ENCODE measurements at regions not wholly inside any gene's neighbourhood (a gene's known extent, or its start where the extent isn't known, plus 50 kb on each side); places are given as distances from the start of the nearest gene placed in this dataset.

DNA sequence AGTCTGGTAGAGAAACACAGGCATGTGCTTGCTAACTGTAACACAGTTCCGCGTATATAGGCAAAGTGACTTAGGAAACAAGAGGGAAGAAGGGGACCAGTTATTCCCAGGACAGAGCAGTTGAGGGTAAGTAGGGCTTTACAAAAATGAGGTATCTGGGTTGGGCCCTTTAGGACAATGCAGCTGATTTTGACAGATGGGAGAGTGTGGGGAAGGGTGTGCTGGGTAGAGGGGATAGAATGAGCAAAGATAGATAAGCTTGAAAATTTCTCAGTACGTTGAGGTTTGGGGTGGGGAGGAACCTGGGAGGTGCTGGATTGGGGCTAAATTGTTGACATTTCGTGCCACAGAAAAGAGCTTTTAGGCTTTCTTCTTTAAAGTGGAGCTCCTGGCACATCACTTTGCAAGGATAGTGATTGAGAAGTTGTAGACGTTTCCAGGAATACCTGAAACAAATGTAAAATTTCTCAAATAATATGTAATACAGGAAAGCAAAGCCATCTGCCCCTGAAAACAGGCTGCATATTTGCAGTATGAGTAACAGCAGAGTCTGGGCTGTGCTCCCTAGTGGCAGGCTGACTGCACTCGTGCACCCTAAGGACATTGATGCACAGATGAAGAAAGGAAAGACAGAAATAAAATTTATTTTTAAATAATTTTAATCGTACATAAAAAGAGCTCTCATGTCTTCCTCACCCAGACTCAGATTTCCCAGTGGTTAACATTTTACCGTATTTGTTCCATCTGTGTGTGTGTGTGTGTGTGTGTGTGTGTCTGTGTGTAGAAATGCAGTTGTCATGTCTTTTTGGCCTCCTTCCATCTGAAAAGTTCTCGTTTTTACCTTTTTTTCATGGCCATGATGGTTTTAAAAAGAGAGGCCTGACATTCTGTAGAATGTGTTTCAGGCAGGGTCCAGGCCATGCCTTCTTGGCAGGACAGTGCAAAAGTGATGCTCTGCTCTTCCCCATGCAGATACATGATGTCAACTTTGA, 144.9 kb upstream of the DMRT1 start (continued):
- 0 out of 4 replicates have a peak, but pooled peaks of 1 of the 2 experiments have one; percentile 5 for TF ChIP-seq EP300 (IDR thresholded peaks at IDR 0.05; ENCODE audit: low read depth in 2 of 2, low read length in 2 of 2)
- no peak for TF ChIP-seq EP300 (CRISPR knock-in tag; IDR thresholded peaks at IDR 0.05; ENCODE audit: borderline replicate concordance)
- peak; percentile 77 for TF ChIP-seq TEAD3 (CRISPR knock-in tag; optimal IDR thresholded peaks at IDR 0.05; ENCODE audit: borderline replicate concordance)
- TF ChIP-seq ZFP82 (CRISPR knock-in tag; IDR thresholded peaks at IDR 0.05; ENCODE audit: borderline replicate concordance) = no peak
- no peak for TF ChIP-seq MXD4 (CRISPR knock-in tag; IDR thresholded peaks at IDR 0.05)

- Histone ChIP-seq H3K4me2 (ENCODE audit: low read depth, low read length) (peak overlapping the region; percentile 34), H3K9ac (ENCODE audit: insufficient read depth, low read depth, low read length) (no peak overlapping the region), H3K4me1 (ENCODE audit: insufficient read depth, low read length) (peaks cover 99% of the 10 kb centered on the region), H3K27me3 (ENCODE audit: control insufficient read depth in 1 of 2, insufficient read depth in 2 of 2, low read length in 2 of 2) (no peaks in the 10 kb centered on the region), H4K20me1 (ENCODE audit: insufficient read depth, low read length) (peaks cover 28% of the 10 kb centered on the region; the same call in 1 of the 2 replicates), H3K4me3 (replicated peaks in 1 of 3; ENCODE audit: insufficient read depth in 1 of 3, low read depth in 2 of 3, low read length in 3 of 3) (no peak overlapping the region), H3K36me3 (replicated peaks in 1 of 2; ENCODE audit: control insufficient read depth in 1 of 2, insufficient read depth in 2 of 2, low read length in 2 of 2) (peaks cover 3 to 43% of the 10 kb centered on the region in 2 experiments; a peak in 4 of 5 replicates), H3K79me2 (ENCODE audit: insufficient read depth, low read length) (peaks cover 98% of the 10 kb centered on the region), H2AFZ (ENCODE audit: low read length) (no peak overlapping the region), H3K9me3 (ENCODE audit: low read length) (no peaks in the 10 kb centered on the region), H3K27ac (ENCODE audit: extremely low read length, insufficient read depth, low read length) (no peak overlapping the region)
- ATAC-seq (no peak), FAIRE-seq (no peak), DNase-seq (ENCODE audit: low spot score) (no peak)
- CTCF ChIA-PET (ENCODE audit: low intra/inter-chr PET ratio, low total read pairs) = no interaction called here
- 91% methylated on average over 5 of the region's 5 CpGs for WGBS (ENCODE audit: low lambda C conversion rate)
- POLR2A ChIA-PET = interaction anchor here (1.2 to 5.5 kb wide), 2 partner anchors 9 to 14 kb away, joined by 7 to 35 read pairs; no protein-coding TSS in a partner anchor
- in situ Hi-C loops (cut with HindIII; ENCODE audit: extremely low pct_ligation_motif_present, low pct_unique_long_range_greater_than_20kb) = no loop called here
- TF ChIP-seq ZNF674 (CRISPR knock-in tag; IDR thresholded peaks at IDR 0.05; ENCODE audit: low read depth) = no peak
- intact Hi-C loops (cut with micrococcal nuclease; ENCODE audit: unreplicated experiment) = no loop called here
- BruUV-seq (replicated peaks) = no TSS peak
Observed at GRCh38 chr9:698276-698675, 143.2 kb upstream of the DMRT1 start.

Measured in HepG2 (cell line).